Prostate gland (tissue), 2 donors: ENCODE measurements at regions not wholly inside any gene's neighbourhood (a gene's known extent, or its start where the extent isn't known, plus 50 kb on each side); places are given as distances from the start of the nearest gene placed in this dataset.

Experiments used
- CTCF ChIP-seq, 4 experiments: fragments of 200-600 bp in 2 of 4; fragments of 450-650 bp in 2 of 4; sonication (generic) in 2 of 4; IDR thresholded peaks; 1 replicate in 3 of 4; 2 replicates in 1 of 4; pipeline ENCODE4 v1.5.1; 2016 to 2019; ENCODE audit warnings: antibody characterized with exemption in 4 of 4, mild to moderate bottlenecking in 2 of 4, moderate library complexity in 2 of 4
- POLR2A ChIP-seq: fragments of 450-650 bp; IDR thresholded peaks from one replicate; pipeline ENCODE4 v1.6.1; 2016; ENCODE audit warnings: antibody characterized with exemption, mild to moderate bottlenecking

GRCh38 chr1:227466039-227466645 lies 97.2 kb upstream of the ZNF678 start:
- TF ChIP-seq CTCF (IDR thresholded peaks at IDR 0.05), result no peak
- no peak for TF ChIP-seq POLR2A
